GM12875 (cell line): ENCODE measurements at regions not wholly inside any gene's neighbourhood (a gene's known extent, or its start where the extent isn't known, plus 50 kb on each side); places are given as distances from the start of the nearest gene placed in this dataset.

ENCODE experiments used
- H3K4me3 ChIP-seq: one replicate; pipeline ENCODE4 v1.5.1; 2011; ENCODE audit warnings: low read depth, low read length, control low read depth
- TF ChIP-seq, protein P1 (sequence below): IDR thresholded peaks from 2 replicates; pipeline ENCODE4 v1.5.1; 2011; ENCODE audit warnings: low read depth, mild to moderate bottlenecking, control low read depth, inconsistent platforms, low read length, moderate library complexity, borderline replicate concordance; ENCODE audit not compliant: insufficient read depth

DNA sequence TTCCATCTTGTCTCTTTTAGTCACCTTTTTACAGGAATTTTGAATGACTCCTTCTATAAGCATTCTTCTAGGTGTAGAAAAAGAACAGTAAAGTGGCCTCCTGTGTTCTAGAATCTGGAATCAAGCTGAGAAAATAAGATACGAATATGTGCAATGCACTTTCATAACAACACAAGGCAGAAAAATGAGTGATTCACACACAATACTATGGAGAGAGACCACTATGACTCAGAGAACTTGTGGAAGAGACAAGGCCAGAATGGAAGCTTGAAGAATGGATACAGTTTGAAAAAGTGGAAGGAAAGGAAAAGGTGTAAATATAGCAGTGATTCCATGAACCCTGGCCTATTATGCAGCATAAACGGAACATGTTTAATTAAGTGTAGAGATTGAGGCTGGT is 57.1 kb upstream of the SAMSN1 start:
- no peak overlapping the region for H3K4me3 ChIP-seq
- TF ChIP-seq, protein P1, sequence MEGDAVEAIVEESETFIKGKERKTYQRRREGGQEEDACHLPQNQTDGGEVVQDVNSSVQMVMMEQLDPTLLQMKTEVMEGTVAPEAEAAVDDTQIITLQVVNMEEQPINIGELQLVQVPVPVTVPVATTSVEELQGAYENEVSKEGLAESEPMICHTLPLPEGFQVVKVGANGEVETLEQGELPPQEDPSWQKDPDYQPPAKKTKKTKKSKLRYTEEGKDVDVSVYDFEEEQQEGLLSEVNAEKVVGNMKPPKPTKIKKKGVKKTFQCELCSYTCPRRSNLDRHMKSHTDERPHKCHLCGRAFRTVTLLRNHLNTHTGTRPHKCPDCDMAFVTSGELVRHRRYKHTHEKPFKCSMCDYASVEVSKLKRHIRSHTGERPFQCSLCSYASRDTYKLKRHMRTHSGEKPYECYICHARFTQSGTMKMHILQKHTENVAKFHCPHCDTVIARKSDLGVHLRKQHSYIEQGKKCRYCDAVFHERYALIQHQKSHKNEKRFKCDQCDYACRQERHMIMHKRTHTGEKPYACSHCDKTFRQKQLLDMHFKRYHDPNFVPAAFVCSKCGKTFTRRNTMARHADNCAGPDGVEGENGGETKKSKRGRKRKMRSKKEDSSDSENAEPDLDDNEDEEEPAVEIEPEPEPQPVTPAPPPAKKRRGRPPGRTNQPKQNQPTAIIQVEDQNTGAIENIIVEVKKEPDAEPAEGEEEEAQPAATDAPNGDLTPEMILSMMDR, result no peak

DNA sequence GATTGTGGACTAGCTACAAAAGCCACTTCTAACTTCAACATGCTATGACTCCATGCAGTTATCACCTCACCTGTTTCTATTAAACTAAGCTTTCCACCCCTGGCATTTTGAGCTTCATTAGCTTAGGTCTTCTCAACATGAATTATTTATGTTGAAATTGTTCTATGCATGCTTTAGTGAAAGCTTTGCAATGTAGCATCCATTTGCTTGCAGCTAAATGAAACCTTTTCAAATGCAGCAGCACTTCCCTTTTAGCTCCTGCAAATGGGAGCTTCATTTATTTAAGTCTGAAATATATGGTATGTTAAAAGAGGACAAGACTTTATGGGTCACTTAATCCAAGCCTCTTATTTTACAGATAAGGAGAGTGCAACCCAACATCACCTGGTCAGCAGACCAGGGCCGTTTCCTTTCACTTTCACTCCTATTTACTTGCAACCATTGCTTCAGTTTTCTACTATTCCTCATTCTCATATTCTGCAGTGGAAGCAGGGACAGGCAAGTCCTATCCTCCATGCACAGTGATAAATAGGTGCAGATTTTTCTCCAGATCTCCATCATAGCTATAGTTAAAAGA is 56.4 kb upstream of the SAMSN1 start:
- H3K4me3 ChIP-seq, result no peak overlapping the region
- TF ChIP-seq, protein P1, result no peak

- H3K4me3 ChIP-seq, result no peak overlapping the region
- TF ChIP-seq, protein P1, result no peak
Measured at GRCh38 chr21:14600569-14601297, 54.6 kb upstream of the SAMSN1 start.

DNA sequence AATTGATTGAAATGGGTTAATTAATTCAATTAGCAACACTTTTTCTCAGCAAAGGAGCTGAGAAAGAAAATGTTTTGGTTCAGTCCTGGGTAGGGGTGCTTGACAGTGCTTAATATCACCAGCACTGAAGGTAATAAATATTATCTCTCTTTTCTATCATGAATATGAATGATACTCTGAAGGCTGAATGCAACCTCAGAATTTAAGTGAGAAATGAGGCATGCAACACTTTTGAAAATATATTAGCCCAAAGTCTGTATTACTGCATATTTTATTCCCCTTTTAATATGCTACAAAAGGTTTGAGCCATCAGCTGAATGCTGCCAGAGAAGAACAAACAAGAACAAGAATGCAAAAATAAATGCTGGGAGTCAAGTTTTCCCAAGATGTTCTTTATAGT is 52.0 kb upstream of the SAMSN1 start:
- TF ChIP-seq, protein P1, result no peak
- H3K4me3 ChIP-seq, result no peak overlapping the region
